Adrenal gland (tissue), 5 donors: ENCODE measurements at regions not wholly inside any gene's neighbourhood (a gene's known extent, or its start where the extent isn't known, plus 50 kb on each side); places are given as distances from the start of the nearest gene placed in this dataset.

Source experiments
- POLR2A ChIP-seq, 2 donors: fragments of 450-650 bp; IDR thresholded peaks; one replicate each; pipeline ENCODE4 v1.6.1; 2017; ENCODE audit warnings: antibody characterized with exemption in 2 of 2, mild to moderate bottlenecking in 2 of 2, moderate library complexity in 1 of 2
- TF ChIP-seq, protein P1 (sequence below), 6 experiments: fragments of 450-650 bp in 4 of 6; fragments of 200-600 bp in 2 of 6; sonication (generic) in 1 of 6; IDR thresholded peaks; 1 replicate in 5 of 6; 2 replicates in 1 of 6; pipeline versions ENCODE4 v1.5.1 to v1.8.0; 2016 to 2021; ENCODE audit warnings: antibody characterized with exemption in 6 of 6, mild to moderate bottlenecking in 2 of 6, moderate library complexity in 1 of 6
- donor health status: DM: no; HTN: no; CAD: no.

GRCh38 chr16:73707863-73708262, 588.8 kb upstream of the PSMD7 start:
- TF ChIP-seq POLR2A (IDR thresholded peaks at IDR 0.05): no peak
- TF ChIP-seq, protein P1, sequence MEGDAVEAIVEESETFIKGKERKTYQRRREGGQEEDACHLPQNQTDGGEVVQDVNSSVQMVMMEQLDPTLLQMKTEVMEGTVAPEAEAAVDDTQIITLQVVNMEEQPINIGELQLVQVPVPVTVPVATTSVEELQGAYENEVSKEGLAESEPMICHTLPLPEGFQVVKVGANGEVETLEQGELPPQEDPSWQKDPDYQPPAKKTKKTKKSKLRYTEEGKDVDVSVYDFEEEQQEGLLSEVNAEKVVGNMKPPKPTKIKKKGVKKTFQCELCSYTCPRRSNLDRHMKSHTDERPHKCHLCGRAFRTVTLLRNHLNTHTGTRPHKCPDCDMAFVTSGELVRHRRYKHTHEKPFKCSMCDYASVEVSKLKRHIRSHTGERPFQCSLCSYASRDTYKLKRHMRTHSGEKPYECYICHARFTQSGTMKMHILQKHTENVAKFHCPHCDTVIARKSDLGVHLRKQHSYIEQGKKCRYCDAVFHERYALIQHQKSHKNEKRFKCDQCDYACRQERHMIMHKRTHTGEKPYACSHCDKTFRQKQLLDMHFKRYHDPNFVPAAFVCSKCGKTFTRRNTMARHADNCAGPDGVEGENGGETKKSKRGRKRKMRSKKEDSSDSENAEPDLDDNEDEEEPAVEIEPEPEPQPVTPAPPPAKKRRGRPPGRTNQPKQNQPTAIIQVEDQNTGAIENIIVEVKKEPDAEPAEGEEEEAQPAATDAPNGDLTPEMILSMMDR (IDR thresholded peaks at IDR 0.05): no peak
